GM21447 (cell line): ENCODE measurements at regions not wholly inside any gene's neighbourhood (a gene's known extent, or its start where the extent isn't known, plus 50 kb on each side); places are given as distances from the start of the nearest gene placed in this dataset.

ENCODE experiments used
- ATAC-seq: cut with Tn5 transposase; IDR thresholded peaks from one replicate; pipeline ENCODE4 v1.9.1; 2021; ENCODE audit not compliant: unreplicated experiment

DNA sequence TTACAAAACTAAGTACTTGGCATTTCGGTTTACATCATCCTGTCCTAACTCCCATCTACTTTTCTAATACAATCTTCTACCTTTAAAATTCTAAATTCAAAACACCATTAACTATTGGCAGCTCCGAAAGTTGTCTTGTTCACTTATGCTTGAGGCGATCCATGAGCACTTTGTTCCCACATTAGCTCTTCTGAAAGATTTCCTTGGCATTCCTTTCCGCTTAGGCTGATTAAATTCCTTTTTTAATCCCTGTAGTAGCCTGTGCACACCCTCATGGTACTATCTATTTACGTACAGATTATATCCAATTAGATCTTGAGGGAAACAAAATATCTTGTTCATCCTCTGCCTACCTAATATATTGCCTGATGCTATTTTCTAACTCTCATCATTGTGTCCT is 480.7 kb downstream of the PRKD1 start:
- no peak for ATAC-seq

DNA sequence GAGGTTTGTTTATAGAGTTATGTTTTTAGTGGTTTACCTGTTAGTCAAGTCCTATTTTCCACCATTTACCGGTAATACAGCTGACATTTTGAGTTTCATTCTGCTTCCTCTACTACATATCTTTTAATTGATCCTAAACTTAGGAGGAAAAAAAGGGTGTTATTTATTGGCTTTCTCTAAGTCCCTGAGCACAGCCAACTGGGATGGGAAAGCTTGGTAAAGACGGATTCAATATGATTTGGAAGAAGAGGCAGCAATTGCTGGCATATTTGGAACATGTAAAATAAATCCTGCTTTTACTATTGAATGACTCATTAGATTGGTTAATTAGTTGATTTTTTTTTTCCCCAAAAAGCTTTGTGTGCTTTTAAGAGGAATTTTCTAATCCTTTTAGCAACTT is 475.7 kb downstream of the PRKD1 start:
- no peak for ATAC-seq

DNA sequence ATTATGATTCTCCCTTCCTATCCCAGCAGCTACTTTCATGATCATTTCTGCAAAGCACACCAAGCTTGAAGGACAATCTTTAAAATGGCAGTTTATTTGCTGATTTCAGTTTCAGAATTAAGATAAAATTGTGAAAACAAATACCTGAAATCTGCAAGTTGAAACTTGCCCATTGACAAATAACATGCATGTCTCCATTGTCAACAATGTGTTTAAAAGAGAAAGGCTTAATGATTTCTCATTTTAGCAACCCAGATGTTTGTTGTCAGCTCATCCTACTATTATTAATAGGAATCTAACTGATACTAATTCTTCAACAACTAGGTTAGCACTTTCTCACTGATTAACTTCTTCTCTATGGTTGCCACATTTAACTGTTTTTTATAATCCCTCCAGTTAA is 474.6 kb downstream of the PRKD1 start:
- ATAC-seq: no peak

DNA sequence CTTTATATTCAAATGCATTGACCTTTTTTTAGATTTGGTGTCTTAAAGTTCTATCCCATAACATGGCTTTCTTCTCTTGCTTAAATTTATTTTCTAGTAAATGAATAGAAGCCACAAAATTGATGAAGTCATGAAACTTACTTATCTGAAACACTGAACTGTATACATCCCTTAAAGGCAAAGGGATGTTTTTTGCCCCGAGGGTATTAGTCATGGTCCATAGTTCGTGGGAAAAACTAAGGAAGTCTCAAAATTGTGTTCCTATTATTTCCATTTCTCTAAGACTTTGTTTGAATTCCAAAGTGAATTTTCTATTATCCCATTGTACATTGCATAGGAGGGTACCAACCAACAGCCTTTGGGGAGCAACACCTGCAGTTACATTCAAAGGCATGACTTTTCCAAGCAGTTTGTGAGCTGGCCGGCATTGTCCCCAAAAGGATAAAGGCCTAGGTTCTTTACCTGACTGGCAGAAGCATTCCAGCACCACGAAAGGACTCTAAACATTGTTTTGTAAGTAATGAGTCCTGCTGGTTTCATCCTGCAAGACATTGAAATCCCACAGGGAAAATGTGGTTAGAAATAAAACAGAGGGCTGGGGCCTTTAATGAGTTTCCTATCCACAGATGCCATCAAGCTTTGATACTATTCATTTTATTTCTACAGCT is 473.5 kb downstream of the PRKD1 start:
- ATAC-seq: no peak

DNA sequence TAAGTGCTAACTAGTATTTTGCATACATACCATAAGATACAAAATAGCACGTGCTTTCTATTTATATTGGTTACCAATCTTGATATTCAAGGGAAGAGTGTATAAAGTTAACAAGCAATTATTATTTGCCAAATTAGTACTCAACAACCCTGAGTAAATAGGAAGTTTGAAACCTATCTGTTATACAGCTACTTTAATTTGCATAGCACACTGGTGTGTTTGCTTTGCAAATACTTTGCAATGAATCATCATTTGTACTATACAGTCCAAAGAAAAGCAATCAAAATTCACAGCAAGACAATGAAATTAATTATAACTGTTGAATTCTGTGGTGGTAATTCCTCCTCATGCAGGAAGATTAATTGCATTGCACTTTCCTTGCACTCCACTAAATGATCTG is 469.1 kb downstream of the PRKD1 start:
- no peak for ATAC-seq

DNA sequence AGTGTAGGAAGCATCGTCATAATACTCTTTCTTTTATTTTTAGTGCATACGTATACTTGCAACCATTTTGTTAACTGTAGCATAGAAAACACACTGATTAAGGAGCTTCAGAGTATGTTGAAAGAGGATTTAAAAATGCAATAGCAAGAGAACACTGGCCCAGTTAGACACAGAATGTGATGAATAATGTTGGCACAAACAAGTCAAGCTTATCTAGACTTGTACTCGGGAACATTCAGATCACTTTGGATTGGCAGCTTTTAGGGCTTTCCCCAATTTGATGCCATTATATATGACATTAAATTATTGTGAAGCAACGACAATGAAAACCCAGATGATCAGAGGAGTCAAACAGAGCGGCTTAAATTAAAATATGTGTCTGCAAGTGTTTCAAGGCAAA is 468.1 kb downstream of the PRKD1 start:
- no peak for ATAC-seq

DNA sequence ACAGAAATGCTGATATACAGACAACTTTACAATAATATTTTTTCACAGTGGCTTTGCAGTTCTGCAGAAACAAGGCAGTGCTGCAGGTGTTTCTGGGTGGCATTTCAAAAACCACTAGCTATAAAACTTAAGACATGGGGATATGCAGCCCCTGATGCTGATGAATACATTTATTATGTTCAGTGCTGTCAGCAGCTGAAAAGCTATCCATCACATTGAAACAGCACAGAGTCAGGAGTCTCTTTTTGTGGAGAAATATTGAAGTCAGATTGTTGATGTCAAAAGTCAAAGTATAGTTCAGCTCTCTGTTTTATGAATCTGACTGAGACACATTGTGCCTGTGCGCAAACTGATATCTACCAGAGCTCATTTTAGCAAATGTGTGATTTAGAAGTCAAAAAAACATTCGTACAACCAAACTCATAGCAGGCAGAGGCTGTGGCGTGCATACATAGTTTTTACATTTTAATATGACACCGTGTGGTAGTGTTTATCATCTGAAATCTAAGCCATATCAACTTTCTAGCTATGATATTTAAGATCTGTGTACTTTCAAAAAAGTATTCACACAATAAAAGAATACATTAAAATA is 467.6 kb downstream of the PRKD1 start:
- no peak for ATAC-seq

DNA sequence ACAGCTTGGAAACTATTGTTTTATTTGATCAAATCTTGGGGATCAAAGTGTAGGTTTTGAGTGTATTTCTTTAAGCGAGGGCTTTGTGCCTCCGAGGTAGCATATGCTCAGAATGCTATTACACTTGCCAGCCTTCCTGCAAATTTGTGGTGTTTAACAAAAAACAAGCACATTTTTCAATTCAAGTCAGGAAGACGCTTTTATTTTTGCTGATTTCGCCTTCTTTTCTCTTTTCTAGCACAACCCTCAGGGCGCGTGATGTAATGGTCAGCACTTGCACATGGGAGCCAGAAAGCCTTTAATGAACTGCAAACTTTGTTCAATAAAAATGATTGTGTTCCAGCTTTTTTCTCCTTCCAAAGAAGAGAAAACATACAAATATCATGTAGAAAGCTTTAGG is 466.5 kb downstream of the PRKD1 start:
- no peak for ATAC-seq

DNA sequence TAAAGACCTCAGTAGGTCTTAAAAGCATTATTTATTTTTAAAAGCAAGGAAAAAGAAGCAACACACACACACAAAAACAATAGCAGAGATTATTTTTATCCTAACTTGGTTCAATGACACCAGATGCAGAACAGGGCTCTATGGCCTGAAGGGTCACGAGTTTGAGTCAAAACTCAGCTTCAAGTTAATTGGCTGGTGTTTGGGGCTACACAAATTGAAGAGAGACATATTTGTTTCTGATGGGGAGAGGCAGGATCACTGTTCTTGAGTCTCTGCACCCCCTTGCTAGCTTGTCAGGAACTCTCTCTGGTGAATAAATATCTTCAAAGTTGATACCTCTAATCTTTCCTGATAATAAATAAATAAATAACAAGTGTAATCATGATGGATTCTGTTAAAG is 466.1 kb downstream of the PRKD1 start:
- no peak for ATAC-seq

DNA sequence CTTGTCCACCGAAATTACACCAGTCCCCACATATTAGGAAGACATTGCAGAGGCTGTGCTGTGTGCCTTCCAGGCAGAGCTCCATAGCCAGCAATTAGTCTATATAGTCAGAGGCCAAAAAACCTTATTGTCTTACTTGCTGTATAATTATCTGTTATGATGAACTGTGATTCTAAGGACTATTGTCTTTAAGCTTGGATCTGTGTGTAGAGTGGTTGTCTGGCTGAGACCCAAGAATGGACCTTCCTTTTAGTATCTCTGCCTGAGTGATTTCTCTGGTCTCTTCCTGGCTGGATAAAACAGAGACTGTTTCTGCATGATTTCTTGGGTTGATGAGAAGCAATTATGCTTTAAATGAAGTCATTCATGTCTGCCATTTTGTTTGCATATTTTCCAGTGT is 465.3 kb downstream of the PRKD1 start:
- ATAC-seq: no peak

DNA sequence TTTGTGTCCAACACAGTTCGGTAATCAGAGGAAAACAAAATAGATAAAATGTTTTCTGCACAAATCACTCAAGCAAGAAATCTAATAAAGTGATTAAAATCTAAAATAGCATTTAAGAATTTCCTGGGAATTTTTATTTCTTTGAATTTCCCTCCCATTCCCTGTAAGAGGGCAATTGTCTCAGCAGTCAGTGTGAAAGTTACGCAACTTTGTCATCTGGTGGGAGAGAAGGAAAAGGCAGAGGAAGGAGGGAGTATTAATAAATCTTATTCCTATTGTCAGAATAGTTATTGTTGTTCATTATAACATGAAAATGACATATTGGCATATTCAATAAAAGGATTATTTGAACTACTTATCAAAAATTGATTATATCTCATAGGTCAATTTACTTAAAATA is 464.9 kb downstream of the PRKD1 start:
- no peak for ATAC-seq

DNA sequence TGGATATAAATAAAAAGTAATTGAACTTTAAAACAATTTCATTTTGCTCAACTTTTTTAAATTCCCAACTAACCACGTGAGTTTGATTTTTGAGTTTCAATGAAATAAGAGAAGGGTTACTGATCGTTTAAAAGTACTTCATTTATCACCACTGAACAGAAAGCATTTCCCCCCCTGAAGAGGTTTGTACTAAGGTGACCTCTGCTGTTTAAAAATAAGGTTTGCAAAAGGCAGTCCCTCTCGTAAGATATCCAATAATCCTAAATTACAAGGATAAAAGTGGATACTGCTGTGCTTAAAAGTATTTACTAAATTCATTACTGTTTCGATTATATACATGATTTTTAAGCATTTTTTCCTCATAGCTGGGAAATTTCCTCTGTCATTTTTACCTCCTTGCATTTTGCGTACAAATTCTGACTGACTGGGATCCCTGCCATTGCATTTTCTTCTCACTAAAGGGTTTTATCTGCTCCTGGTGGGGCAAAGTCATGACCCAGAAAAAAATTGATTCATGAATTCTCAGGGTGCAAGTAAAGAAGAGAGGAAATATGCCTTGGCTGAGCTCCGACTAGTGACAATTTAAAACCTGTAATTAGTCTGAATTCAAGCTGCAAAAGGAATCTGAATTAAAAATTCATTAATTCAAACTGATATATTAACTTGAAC is 463.8 kb downstream of the PRKD1 start:
- ATAC-seq: no peak

DNA sequence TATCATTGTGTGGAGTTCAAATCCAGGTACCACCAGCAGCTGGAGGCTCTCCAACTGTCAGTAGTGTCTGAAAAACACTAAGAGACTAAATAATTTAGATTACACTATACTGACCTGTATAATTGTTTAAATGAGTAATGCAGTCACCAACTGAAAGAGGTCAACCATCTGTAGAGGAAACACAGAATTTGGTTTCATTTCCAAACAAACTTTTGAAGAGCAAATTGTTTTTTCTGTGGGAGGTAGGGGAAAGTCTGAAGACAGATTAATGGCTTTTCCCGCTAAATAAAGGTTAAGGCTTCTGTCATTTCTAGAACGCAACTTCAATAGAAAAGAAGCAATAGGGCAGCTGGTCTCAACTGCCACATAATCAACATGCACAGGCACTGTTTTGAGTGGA is 462.6 kb downstream of the PRKD1 start:
- no peak for ATAC-seq

DNA sequence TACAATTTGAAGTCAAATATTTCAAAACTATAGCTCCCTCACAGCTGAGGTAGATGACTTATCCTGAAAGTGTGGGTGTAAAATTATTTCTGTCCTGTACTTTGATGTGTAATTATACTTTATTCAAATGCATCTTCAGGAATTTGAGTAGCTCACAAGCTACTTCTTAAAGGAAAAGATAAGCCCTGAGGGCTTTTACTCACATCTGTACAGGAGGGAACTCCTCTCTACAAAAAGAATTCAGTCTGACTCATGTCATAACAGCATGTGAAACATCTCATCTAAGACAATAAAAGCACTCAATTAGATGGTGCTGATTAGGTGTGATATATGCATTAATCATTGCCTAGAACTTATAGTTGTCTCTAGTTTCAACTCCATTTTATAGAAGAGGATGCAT is 452.0 kb downstream of the PRKD1 start:
- no peak for ATAC-seq

DNA sequence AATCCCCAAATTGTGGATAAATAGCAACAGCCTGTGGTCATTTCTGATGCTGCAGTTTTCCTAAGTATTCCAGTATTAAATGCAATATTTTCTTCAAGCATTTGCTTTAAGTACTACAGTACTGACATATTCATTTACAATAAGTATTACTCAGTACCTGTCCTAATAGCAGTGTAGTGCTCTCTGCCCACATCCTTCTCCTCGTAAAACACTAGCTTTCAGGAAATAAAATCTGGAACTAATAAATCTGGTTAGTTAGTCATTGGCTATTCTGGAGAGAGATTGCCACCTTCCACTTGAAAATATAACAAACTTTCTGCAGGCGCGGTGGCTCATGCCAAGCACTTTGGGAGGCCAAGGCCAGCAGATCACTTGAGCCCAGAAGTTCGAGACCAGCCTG is 441.5 kb downstream of the PRKD1 start:
- no peak for ATAC-seq

DNA sequence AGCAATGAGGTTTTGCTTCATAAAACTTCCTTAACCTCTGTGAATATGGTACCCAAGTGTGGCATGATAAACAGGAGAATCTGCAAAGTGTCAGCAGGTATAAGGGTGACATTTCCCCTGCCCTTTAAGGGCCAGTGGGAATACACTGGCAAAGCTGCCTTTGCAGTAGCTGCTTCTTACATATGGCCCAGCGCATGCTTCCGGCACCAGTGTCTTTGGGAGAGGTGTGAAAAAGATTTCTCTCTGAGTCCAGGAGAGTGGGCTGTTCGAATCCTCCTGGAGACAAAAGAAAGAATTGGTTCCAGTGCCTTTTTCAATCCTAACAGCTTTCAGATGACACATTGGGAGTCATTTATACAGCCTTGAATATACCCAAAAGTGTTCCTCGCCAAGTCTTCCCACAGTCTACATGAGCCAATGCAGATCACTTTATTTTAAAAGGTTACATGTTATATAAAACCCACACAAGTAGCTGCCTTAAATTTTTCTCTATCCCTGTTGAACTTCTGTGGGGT is 437.7 kb downstream of the PRKD1 start:
- ATAC-seq: no peak

DNA sequence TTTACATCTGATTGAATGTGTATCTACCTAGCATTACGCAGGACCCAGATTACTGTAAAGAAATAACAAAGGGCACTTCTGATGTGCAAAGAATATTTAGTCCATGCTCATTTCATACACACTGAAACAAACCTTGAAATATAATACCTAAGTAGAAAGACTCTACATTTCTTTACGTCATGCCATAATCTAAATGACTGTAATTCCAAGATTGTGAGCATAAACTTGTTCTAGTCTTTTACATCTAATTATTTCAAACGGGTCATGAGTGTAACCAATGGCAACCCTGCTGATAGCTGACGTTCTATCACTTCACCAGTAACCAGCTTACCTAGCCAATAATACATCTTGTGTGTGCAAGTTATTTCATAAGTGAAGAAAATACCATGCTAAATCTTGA is 433.8 kb downstream of the PRKD1 start:
- no peak for ATAC-seq

DNA sequence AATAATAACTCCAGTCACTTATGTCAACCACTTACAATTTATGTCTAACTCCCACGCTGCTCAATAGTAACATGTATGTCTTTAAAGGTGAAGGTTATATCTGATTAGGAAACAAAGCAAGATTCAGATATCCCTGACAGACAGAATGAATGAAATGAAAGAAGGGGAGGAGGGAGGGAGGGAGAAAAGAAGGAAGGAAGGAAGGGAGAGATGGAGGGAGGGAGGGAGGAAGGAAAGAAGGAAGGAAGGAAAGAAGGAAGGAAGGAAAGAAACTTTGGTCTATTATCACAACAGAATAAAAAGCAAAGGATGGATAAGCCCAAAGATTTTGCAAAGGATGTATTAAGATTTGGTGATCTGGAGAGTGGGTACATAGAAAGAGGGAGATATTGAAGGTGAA is 433.3 kb downstream of the PRKD1 start:
- no peak for ATAC-seq

DNA sequence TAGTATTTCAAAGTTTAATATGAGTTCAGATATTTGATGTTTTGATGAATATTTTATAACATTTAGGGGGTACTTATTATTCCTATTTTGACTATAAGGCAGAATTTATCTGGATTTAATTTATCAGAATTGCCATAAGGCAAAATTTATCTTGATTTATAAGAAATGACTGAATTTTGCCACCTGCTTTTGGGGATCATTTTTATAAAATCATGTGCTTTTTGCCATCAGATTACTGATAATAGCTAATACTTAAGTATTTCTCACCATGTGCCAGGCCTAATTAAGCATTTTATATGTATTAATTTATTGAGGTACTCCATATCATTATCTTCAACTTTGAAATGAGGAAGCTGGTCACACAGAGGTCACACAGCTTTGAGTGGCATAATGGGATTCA is 423.7 kb downstream of the PRKD1 start:
- ATAC-seq: no peak

DNA sequence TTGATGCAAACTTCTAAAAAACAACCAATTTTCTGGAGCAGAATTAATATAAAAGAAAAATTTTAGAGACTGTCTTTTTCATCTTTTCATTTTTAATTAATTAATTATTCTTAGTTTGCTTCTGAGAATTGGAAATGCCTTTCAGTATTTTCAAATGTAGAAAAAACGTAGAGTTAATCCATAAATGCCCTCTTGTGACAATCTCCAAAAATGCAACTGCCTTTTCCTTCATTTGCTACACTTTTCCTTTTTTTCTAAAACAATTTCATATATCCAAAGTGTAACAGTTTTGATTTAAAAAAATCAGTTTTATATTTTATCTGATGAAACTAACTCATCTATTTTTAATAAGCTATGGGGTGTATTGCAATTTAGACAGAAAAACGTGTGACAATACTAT is 409.3 kb downstream of the PRKD1 start:
- ATAC-seq: no peak

DNA sequence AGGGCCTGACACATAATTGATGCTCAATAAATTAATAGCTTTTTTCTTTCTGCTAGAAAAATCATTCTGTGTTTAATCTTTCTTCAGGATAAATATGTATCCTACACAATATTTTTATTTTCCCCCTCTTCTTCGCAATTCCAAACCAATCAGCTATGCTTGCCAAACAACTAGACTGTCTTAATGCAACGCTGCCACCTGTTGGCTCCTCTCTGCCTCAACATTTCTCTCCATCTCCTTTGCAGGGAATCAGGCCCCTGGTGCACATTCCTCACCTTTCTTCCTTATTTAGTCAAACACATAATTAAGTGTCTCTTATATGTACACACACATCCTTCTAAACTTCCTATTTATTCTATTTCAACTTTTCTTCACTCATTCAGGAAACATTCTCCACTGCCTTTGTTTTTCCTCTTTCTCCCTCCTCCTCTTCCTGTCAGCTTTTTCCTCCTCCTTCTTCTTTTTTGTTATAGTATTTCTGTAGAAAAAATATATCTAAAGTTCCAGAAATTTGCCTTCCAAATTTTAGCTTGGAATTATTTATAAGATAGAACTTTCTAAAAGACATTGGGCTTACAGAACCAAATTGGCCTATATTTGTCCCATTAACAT is 406.0 kb downstream of the PRKD1 start:
- ATAC-seq: no peak
